ENCODE measurements at regions not wholly inside any gene's neighbourhood (a gene's known extent, or its start where the extent isn't known, plus 50 kb on each side); places are given as distances from the start of the nearest gene placed in this dataset.
"Not testable (repeated sequence)": the region's sequence is repeated elsewhere in the genome, so short reads cannot be mapped to it uniquely, and the experiment has no call there.

- POLR2A ChIA-PET (ENCODE audit: unreplicated experiment) = not testable (repeated sequence)
These were observed 114.5 kb downstream of the GATA6 start for GRCh38 chr18:22283855-22284254.

More at GRCh38 chr18:22283855-22284254, 114.5 kb downstream of the GATA6 start:
- H3K36me3 ChIP-seq (ENCODE audit: control insufficient read depth, insufficient read depth, low read length); H3K23ac ChIP-seq (ENCODE audit: low read depth, low read length); H3K4me3 ChIP-seq (ENCODE audit: insufficient read depth, low read depth, low read length); BruUV-seq (replicated peaks); in situ Hi-C loops (cut with MboI; ENCODE audit: low sequenced_read_pairs); H3K9me3 ChIP-seq (ENCODE audit: control insufficient read depth, insufficient read depth, low read length); H2AK5ac ChIP-seq (ENCODE audit: low read depth, low read length); H3K14ac ChIP-seq (replicated peaks; ENCODE audit: low read depth, low read length); H3K4me2 ChIP-seq (ENCODE audit: low read depth, low read length); H2BK15ac ChIP-seq (ENCODE audit: low read depth, low read length); H3K4ac ChIP-seq (ENCODE audit: low read depth, low read length); H3K56ac ChIP-seq (ENCODE audit: extremely low read depth, insufficient read depth, low read length); H2AK9ac ChIP-seq (replicated peaks; ENCODE audit: low read depth, low read length, poor library complexity); H2BK5ac ChIP-seq (ENCODE audit: low read depth, low read length, poor library complexity, severe bottlenecking); H3K4me1 ChIP-seq (ENCODE audit: control insufficient read depth, insufficient read depth, low read length); H2BK120ac ChIP-seq (ENCODE audit: low read depth, low read length); intact Hi-C loops (cut with micrococcal nuclease); H4K91ac ChIP-seq (ENCODE audit: insufficient read depth, low read depth, low read length); H3K18ac ChIP-seq (ENCODE audit: low read depth, low read length); H3K79me1 ChIP-seq (ENCODE audit: low read depth in 1 of 2, low read length in 2 of 2); CTCF ChIA-PET; H3K9ac ChIP-seq (ENCODE audit: low read depth, low read length); H3K27ac ChIP-seq (ENCODE audit: insufficient read depth, low read length); H4K8ac ChIP-seq (ENCODE audit: low read depth in 2 of 2, low read length in 2 of 2); dilution Hi-C loops (cut with HindIII; ENCODE audit: low sequenced_read_pairs, unreplicated experiment); H2AFZ ChIP-seq (replicated peaks; ENCODE audit: low read length, poor library complexity); H4K20me1 ChIP-seq (ENCODE audit: insufficient read depth, low read length); H4K5ac ChIP-seq (ENCODE audit: low read depth, low read length); DNase-seq; ATAC-seq (ENCODE audit: low read depth); H3K27me3 ChIP-seq (ENCODE audit: control insufficient read depth, insufficient read depth, low read length): not testable (repeated sequence)
- H2BK20ac ChIP-seq (ENCODE audit: low read depth, low read length) = 0 out of 2 replicates have a peak overlapping the region, but pooled peaks have one; percentile 69
- H3K9me1 ChIP-seq (ENCODE audit: insufficient read depth, low read length) = peaks cover 15% of the 10 kb centered on the region
- WGBS, 2 experiments (ENCODE audit: extremely low coverage in 2 of 2, insufficient read length in 1 of 2) = no CpG with 5 or more reads among the region's 4 CpGs

Measured in IMR-90 (cell line).